Fibroblast of lung (primary cell): ENCODE measurements at regions not wholly inside any gene's neighbourhood (a gene's known extent, or its start where the extent isn't known, plus 50 kb on each side); places are given as distances from the start of the nearest gene placed in this dataset.

Experiments used
- CTCF ChIP-seq, 2 donors: IDR thresholded peaks in 1 of 2; conservative IDR thresholded peaks in 1 of 2; 1 replicate in 1 of 2; 2 replicates in 1 of 2; pipeline ENCODE4 v1.5.1; 2011 to 2012; ENCODE audit warnings: low read length in 2 of 2, control low read depth in 1 of 2, inconsistent platforms in 1 of 2, low read depth in 1 of 2, mild to moderate bottlenecking in 1 of 2
- EZH2 ChIP-seq: IDR thresholded peaks from 2 replicates; pipeline ENCODE4 v1.5.1; 2012; ENCODE audit warnings: low read length, control low read depth, mild to moderate bottlenecking; ENCODE audit errors: missing control alignments

GRCh38 chr2:34666821-34667220 is 1067.7 kb upstream of the FAM98A start:
- TF ChIP-seq CTCF (conservative IDR thresholded peaks at IDR 0.05 in 1 of 2, IDR thresholded peaks at IDR 0.05 in 1 of 2; ENCODE audit: low read depth in 1 of 2, low read length in 2 of 2) (no peak), EZH2 (no peak)
